RPMI7951 (cell line): ENCODE measurements at regions not wholly inside any gene's neighbourhood (a gene's known extent, or its start where the extent isn't known, plus 50 kb on each side); places are given as distances from the start of the nearest gene placed in this dataset.
"Not testable (repeated sequence)": the region's sequence is repeated elsewhere in the genome, so short reads cannot be mapped to it uniquely, and the experiment has no call there.

Experiments used
- DNase-seq: peaks from one replicate; pipeline ENCODE4 v3.0.0-alpha.2; 2012; ENCODE audit warnings: low read depth

DNA sequence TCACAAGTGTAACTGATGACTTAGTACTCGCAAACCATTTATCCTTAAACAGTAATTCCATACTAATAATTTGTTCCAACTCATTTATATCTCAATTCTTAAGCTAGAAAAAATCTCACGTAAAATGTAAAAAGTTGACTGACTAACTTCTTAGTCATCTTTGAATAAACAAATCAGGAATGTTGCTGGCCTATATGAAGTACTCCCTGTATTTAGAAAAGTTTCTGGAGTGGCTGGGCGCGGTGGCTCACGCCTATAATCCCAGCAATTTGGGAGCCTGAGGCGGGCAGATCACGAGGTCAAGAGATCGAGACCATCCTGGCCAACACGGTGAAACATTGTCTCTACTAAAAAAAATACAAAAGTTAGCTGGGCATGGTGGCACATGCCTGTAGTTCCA is 220.6 kb upstream of the FAM240B start:
- DNase-seq, result not testable (repeated sequence)

DNA sequence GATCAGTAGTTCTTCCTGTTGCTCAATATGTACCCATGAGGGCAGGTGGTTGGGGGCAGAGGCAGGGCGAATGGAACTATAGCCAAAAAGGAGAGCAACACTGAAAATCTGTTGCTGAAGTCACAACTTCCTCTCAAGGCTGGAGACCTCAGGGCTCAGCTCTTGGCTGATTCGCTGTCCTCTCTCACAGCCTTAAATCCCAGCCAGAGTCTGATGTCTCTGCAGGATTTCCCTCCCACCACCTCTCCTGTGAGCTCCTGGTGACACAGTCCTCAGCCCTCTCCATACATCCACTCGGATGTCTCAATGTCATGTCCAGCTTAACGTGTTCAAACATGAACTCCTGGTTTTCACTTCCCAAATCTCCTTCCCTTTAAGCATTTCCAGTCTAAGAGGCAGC is 218.7 kb upstream of the FAM240B start:
- DNase-seq, result not testable (repeated sequence)

DNA sequence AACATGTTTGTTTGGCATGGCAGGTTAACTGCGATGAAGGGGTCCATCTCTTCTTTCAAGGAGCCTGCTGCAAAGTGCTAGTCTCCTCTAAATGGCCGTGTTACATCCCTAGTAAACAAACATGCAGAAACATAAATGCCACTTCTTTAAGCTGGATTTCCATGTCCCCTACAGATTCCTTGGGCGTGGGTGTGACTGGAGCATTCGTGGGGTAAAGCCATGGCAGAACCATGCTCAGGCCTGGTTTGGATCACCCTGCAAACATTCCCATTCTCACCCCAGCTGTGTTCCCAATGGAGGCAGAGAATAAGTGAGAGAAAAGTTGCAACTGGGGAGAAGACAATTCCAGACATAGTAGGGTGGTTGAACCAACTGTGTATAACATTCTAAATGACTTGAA is 208.0 kb upstream of the FAM240B start:
- DNase-seq, result not testable (repeated sequence)

- not testable (repeated sequence) for DNase-seq
These were observed 206.6 kb upstream of the FAM240B start for GRCh38 chr9:38926565-38926964.

GRCh38 chr9:38921253-38921652 is 201.3 kb upstream of the FAM240B start:
- DNase-seq, result not testable (repeated sequence)

DNA sequence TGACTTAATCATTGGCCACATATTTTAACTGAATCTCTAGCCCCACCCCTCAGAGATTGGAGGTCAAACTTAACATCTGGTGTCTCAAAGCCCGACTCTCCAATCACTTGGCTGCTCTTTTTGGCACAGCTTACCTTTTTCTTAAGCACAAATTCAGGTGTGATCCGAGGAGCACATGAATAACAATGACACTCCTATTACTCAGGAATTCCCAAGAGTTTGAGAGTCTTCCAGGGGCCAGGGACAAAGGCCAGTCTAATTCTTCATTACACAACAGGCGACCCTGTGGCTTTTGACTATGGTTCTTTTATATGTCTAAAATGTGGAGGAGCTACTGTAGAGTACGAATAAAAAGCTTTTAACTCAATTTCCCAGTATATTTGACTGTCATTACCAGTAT is 190.7 kb upstream of the FAM240B start:
- not testable (repeated sequence) for DNase-seq

DNA sequence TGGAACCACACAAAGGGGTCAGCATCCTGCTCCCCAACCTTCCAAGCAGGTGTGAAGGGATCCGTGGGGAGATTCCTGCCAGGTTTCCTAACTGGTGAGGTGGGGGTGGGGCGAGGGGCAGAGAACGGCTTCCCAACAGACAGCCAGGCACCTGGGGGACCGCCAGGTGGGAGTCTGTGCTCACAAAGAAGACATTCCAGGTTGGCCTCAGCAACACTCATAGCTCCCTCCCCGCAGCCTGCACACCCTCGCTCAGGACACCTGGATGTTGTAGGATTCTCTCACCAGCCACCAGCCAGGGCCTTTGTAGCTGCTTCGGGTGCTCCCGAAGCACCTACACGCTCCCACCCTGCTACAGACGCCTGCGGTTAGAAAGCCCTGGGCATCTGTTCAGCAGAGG is 184.8 kb upstream of the FAM240B start:
- not testable (repeated sequence) for DNase-seq

DNA sequence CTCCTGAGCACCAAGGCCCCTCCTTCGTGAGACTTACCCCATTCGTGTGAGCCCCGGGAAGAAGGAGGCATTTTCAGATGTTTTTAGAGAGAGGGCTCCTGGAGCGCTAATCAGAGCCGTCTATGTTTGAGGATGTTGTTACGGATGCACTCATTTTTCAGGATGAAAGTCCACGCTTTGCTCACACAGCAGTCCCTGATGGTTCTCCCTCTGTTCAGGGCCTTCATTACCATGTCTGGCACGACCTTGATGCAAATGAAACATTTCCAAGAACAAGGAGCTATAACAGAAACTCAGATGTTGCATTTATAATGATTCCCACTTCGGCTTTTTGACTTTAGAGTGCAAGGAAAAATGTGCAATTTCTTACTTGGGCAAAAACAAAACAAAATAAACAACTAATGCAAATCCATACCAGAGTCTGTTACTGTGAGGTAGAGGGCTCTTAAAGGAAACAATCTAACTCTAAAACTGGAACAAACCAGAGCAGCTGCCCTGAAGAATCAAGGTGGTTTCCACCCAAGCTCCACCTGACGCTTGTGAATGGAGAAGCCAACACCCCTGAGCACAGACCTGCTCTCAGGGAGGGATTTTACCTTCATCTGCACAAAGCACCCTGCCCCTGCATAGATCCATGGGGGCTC is 181.7 kb upstream of the FAM240B start:
- DNase-seq, result not testable (repeated sequence)

GRCh38 chr9:38896404-38896803 is 176.5 kb upstream of the FAM240B start:
- DNase-seq, result not testable (repeated sequence)

GRCh38 chr9:38895227-38895626 is 175.3 kb upstream of the FAM240B start:
- DNase-seq, result not testable (repeated sequence)

GRCh38 chr9:38892539-38893232 is 172.8 kb upstream of the FAM240B start:
- DNase-seq, result not testable (repeated sequence)

DNA sequence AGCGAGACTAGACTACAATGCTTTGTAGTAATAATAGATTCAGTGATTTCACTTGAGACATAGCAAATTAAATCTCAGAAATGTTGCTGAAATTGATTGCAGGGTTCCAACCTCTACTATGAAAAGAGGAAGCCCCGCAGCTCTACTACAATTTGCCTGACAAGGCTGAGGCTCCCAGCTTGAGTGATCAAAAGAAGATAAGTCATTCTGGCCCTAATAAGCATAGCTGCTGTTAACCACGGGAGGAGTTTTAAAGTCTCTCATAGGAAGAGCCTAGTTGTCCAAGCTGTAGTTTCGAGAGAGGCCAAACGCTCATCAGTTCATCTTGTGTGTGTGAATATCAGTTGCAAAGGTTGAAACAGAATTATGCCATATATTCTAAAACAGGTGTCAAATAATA is 166.1 kb upstream of the FAM240B start:
- not testable (repeated sequence) for DNase-seq

DNA sequence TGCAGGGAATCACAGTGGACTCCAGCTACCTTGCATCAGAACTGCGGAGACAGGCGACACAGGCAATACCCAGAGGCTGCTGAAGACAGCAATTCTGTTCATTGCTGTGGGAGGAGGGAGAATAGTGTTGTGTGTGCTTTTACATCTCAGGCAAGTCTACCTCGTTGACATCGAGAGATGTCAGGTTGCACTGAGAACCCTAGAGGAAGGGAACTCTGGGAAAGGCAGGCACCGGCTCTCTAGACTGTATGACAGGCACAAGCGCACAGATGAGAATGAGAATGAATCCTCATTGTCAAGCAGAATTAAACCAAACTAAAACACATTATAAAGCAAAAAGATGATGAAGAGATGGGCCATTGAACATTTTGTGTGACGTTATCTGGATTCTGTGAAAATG is 155.7 kb upstream of the FAM240B start:
- DNase-seq, result not testable (repeated sequence)

DNA sequence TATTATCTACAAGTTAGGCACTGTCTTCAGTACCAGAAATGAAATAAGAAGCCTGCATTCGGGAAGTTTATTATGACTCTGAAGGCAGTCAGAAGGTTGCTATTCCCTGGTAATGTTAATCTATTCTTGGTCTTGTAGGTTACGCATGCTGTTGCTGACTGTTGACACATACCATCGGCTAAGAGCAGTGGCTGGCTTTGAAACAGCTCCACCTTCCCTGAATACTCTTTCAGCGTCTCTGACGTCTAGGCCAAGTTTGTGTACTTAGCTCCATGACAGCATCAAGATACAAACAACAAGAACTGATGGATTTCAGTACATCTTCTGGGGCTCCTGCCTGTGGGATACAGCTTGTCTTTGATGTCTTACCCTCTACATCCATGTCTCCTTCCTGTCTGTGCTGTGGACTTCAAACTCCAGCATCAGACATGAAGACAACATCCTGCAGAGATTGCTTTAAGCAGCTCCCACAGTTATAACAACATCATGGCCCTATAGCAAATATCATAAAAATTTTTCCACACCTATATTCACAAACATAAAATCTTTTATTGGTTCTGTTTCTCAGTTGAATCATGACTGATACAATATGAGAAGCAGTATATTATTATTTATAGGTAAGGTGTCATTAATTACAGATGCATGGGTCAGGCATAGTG is 151.5 kb upstream of the FAM240B start:
- DNase-seq, result not testable (repeated sequence)

DNA sequence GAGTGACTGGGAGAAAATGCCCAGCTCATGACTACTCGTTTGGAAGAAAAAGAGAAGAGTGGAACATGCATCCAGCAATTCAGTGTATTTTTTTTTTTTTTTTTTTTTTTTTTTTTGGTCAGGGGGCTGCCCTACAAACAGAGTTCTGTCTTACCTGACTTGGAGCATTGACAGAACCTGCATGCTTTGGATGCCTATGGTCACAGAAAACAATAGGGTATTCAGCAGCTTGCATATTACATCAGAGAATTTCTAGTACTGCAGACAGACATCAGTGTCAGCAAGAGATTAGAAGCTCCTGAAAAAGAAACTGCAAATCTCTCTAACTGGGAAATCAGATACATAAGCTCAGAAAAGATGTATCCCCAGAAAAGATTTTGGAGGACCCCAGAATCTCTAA is 139.9 kb upstream of the FAM240B start:
- not testable (repeated sequence) for DNase-seq

DNA sequence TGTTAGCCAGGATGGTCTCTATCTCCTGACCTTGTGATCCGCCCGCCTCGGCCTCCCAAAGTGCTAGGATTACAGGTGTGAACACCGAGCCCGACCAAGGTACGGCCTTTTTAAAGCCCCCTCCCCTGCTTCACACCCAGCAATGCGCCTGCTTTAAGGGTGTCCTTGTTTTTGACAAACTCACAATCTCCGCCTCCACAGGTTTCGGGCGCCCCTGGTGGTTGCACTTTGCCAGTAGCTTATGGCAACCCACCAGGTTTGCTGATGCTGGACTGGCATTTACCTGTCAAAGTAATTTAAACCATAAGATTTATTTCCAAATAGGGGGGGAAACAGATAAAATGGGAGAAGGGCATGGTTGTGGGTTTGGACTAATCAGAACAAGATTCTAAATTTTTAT is 129.0 kb upstream of the FAM240B start:
- not testable (repeated sequence) for DNase-seq

GRCh38 chr9:38840213-38840612 is 120.3 kb upstream of the FAM240B start:
- not testable (repeated sequence) for DNase-seq

DNA sequence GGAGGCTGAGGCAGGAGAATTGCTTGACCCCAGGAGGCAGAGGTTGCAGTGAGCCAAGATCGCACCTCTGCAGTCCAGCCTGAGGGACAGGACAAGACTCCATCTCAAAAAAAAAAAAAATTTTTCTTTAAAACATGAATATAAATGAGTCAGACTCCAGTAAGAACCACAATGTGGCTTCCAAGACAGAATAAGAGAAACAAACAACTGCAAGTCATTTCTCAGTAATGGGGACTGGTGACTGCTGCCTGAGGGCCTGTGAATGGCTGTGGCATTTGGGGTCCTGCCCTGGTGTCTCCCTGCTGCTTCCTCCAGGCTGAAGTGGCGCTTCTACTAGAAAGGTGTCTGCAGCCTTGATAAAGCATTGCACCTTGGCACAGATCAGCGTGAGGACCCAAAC is 113.8 kb upstream of the FAM240B start:
- DNase-seq, result not testable (repeated sequence)

DNA sequence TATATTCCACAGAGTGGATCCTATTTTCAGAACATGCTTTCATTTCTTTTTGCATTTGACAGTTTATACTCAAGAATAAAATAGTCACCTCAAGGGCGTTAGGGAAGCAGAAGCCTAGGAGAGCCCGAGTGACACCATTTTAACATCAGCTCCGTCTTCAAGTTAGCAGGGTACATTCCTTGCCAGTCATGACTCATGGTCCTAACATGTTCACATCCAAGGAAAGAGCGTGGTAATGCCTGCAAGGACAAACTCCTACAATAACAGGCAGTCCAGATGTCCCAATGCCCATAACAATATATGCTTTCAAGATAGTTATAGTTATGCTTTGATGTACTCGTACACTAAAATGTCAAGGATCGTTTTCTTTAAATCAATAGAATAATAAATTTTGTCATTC is 93.9 kb upstream of the FAM240B start:
- peak; percentile 7 for DNase-seq

DNA sequence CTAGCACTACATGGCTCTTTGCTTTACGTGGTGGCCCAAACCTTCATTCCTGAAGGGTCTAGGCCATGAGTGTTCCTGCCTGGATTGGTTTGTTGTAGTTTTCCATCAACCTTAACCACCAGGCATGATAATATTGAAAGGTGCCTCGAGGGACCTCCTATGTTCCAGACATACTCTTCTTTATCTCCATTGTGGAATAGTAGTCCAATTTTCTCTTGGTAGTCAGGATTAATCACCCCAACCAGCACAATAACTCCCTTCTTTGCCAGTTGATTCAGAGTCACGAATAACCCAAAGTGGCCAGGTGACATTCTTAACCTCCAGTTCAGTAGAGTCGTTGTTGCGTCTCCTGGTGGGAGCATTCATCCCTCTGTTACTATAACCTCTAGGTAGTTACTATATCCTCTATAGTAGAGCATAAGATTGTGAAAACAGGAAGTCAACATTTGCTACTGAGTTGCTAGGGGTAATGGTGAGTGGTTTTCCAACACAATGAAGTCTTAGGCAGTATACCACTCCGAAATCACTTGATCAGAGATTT is 88.1 kb upstream of the FAM240B start:
- not testable (repeated sequence) for DNase-seq

DNA sequence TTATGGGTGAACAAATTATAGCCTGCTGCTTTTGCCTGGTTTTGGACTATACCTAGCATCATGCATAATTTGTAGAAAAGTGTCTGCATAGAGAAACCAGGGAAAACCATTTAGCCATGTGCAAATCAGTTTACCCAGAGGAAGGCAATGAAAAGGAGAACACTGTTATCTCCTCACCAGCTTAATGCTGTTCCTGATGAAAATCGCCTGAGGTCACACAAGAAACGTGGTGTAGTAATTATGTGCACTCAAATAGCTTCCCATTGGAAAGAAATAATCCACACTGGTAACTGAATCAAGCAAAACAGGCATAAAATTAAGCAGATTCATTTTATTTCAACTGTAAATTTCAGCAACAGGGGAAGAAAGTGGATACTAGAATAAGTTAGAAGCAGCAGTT is 51.7 kb upstream of the FAM240B start:
- DNase-seq, result no peak
